Spleen (tissue), 11 donors: ENCODE measurements at regions not wholly inside any gene's neighbourhood (a gene's known extent, or its start where the extent isn't known, plus 50 kb on each side); places are given as distances from the start of the nearest gene placed in this dataset.
A peak's percentile ranks its signal among the peaks of the same experiment; 100 is the strongest.

Source experiments
- DNase-seq: peaks from one replicate; pipeline ENCODE4 v3.0.0-alpha.2; 2020
- H3K27ac ChIP-seq, 8 donors: fragments of 200-600 bp; sonication (generic) in 7 of 8; 1 replicate in 4 of 8; 2 replicates in 4 of 8; pipeline versions ENCODE4 v1.5.0 to v1.8.0; 2016 to 2021; ENCODE audit warnings: inconsistent platforms in 4 of 8, mild to moderate bottlenecking in 4 of 8, moderate library complexity in 1 of 8
- H3K27me3 ChIP-seq, 7 donors: fragments of 200-600 bp; sonication (generic) in 6 of 7; replicated peaks in 1 of 7; 1 replicate in 4 of 7; 2 replicates in 3 of 7; pipeline versions ENCODE4 v1.5.0 to v1.8.0; 2016 to 2021; ENCODE audit warnings: inconsistent platforms in 3 of 7, mild to moderate bottlenecking in 1 of 7
- H3K36me3 ChIP-seq, 6 donors: fragments of 200-600 bp; sonication (generic) in 5 of 6; 1 replicate in 4 of 6; 2 replicates in 2 of 6; pipeline versions ENCODE4 v1.5.0 to v1.8.0; 2016 to 2021; ENCODE audit warnings: inconsistent platforms in 2 of 6
- H3K4me1 ChIP-seq, 6 donors: fragments of 200-600 bp; sonication (generic) in 5 of 6; 1 replicate in 3 of 6; 2 replicates in 3 of 6; pipeline versions ENCODE4 v1.5.0 to v1.8.0; 2016 to 2021; ENCODE audit warnings: inconsistent platforms in 3 of 6
- H3K4me3 ChIP-seq, 8 donors: fragments of 200-600 bp; sonication (generic) in 7 of 8; 1 replicate in 4 of 8; 2 replicates in 4 of 8; pipeline versions ENCODE4 v1.5.0 to v1.8.0; 2016 to 2021; ENCODE audit warnings: inconsistent platforms in 4 of 8, mild to moderate bottlenecking in 4 of 8, moderate library complexity in 2 of 8
- H3K9me3 ChIP-seq, 8 donors: fragments of 200-600 bp; sonication (generic) in 7 of 8; 1 replicate in 4 of 8; 2 replicates in 4 of 8; pipeline versions ENCODE4 v1.5.0 to v1.8.0; 2016 to 2021; ENCODE audit warnings: inconsistent platforms in 4 of 8
- POLR2A ChIP-seq, 3 donors: fragments of 450-650 bp; IDR thresholded peaks; one replicate each; pipeline ENCODE4 v1.5.1; 2017; ENCODE audit warnings: antibody characterized with exemption in 3 of 3, mild to moderate bottlenecking in 1 of 3
- POLR2AphosphoS5 ChIP-seq, 3 donors: sonication (generic); formaldehyde crosslinking; IDR thresholded peaks; one replicate each; pipeline ENCODE4 v1.5.1; 2017; ENCODE audit warnings: antibody characterized with exemption in 3 of 3
- WGBS, 5 donors: extraction: QIAGEN DNeasy Blood & Tissue Kit in 3 of 5; methylation state at CpG; one replicate each; pipeline versions ENCODE4 v1.1.5 to v1.1.7; 2013 to 2018; 5-methylcytosine and 5-hydroxymethylcytosine counted together
- intact Hi-C: fragments of 100-400 bp; cut with DNase I; formaldehyde crosslinking; loops from one replicate; pipeline ENCODE4 v1.15.0; 2023; ENCODE audit warnings: low total_unique reads
- TF ChIP-seq, protein P1 (sequence below), 11 experiments: fragments of 200-600 bp in 7 of 11; fragments of 450-650 bp in 4 of 11; sonication (generic) in 4 of 11; IDR thresholded peaks in 8 of 11; conservative IDR thresholded peaks in 3 of 11; 1 replicate in 7 of 11; 2 replicates in 4 of 11; pipeline versions ENCODE4 v1.4.0 to v1.8.0; 2016 to 2021; ENCODE audit warnings: antibody characterized with exemption in 11 of 11, inconsistent platforms in 4 of 11, mild to moderate bottlenecking in 1 of 11
- donor health status: healthy with polysubstance abuse.
- donor health status: DM: no; HTN: no; CAD: no; lungs with moderate emphysema.
- donor health status: DM: no; HTN: no; CAD: no.
- donor health status: Bipolar disorder and iron deficiency.
- donor health status: healthy.
- donor health status: DM: no; HTN: no; CAD: no.
- donor health status: DM: yes; HTN: yes; CAD: no.

DNA sequence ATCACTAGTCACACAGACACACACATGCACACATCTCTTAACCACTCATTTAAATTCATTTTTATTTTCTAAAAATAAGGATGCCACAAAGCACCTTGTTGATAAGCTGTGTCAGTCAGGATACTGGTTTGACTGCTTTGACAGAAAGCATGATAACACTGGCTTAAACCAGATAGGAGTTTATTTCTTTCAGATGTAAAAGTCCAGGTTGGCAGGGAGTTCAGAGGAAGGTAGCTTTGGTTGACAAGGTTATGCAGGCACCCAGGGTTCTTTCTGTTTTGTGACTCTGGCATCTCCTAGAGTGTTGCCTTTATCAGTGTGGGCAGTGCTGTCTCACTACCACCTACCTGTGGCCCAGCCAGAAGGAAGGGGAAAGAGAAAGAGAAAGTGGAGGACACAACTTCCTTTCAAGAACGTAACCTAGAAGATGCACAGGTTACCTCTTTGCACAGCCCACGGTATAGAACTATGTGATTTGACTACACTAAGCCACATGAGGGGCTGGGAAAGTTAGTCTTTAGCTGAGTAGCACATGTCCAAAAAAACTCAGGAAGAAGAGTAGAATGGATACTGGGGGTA, 334.7 kb downstream of the OSTF1 start:
- H3K36me3 ChIP-seq = no peaks in the 10 kb centered on the region
- intact Hi-C loops = no loop called here
- H3K27me3 ChIP-seq = no peaks in the 10 kb centered on the region
- no peak overlapping the region for H3K27ac ChIP-seq
- H3K4me1 ChIP-seq = peaks cover 0 to 3% (median 0%) of the 10 kb centered on the region in 6 donors
- H3K9me3 ChIP-seq = no peaks in the 10 kb centered on the region
- DNase-seq = no peak
- 51 to 81% (median 75%) methylated on average over 2 of the region's 2 CpGs for whole genome bisulfite sequencing, 5 donors
- TF ChIP-seq POLR2AphosphoS5 (IDR thresholded peaks at IDR 0.05) (no peak), POLR2A (IDR thresholded peaks at IDR 0.05) (no peak)
- TF ChIP-seq, protein P1, sequence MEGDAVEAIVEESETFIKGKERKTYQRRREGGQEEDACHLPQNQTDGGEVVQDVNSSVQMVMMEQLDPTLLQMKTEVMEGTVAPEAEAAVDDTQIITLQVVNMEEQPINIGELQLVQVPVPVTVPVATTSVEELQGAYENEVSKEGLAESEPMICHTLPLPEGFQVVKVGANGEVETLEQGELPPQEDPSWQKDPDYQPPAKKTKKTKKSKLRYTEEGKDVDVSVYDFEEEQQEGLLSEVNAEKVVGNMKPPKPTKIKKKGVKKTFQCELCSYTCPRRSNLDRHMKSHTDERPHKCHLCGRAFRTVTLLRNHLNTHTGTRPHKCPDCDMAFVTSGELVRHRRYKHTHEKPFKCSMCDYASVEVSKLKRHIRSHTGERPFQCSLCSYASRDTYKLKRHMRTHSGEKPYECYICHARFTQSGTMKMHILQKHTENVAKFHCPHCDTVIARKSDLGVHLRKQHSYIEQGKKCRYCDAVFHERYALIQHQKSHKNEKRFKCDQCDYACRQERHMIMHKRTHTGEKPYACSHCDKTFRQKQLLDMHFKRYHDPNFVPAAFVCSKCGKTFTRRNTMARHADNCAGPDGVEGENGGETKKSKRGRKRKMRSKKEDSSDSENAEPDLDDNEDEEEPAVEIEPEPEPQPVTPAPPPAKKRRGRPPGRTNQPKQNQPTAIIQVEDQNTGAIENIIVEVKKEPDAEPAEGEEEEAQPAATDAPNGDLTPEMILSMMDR (IDR thresholded peaks at IDR 0.05 in 8 of 11, conservative IDR thresholded peaks at IDR 0.05 in 3 of 11) = no peak
- no peak overlapping the region for H3K4me3 ChIP-seq

DNA sequence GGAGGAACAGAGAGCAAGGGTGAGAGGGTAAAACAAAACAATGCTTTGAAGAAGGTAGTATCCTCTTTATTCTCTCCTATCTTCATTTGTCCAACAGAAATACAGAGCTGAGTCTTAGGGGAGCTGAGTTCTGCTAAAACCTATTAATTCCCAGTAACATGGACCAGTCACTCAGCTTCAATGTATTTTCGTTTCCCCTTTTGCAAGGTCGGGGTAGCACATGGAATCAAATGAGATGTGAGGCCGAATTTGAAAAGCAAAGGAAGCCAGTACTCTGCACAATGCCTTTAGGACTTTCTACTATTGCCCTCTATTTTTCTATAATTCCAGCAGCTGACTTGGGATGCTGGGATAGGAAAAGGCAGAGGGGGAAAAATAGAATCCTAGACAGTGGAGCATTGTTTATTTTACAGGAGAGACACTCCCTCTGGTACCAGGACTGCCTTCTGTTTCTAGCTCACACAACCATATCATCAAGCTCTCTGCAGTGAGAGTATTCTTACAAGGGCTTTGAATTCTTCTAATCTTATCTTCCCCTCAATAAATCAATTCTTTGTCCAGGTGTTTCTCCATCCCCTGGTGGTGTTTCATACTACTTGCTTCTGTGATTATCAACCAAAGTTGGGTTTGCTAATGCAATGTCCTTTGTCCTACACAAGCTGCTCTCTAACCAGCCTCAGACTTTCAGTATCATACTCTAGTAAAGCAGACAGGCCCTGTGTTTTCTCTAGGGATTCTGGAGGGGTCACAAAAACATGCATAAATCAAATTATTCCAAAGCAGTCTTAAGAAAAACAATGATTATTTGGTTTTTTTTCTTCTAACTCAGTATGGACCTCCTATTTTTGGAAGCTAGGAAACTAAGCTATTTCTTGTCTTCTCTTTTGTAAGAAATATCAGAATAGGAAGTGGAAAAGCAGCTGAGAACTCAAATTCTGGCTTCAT, 341.5 kb downstream of the OSTF1 start:
- 52 to 69% (median 66%) methylated on average over 3 of the region's 3 CpGs for WGBS, 5 donors
- no peaks in the 10 kb centered on the region for H3K9me3 ChIP-seq
- DNase-seq = no peak
- H3K27me3 ChIP-seq = no peaks in the 10 kb centered on the region
- intact Hi-C loops = no loop called here
- TF ChIP-seq POLR2A (IDR thresholded peaks at IDR 0.05) = no peak
- TF ChIP-seq POLR2AphosphoS5 (IDR thresholded peaks at IDR 0.05) = no peak
- TF ChIP-seq, protein P1 (IDR thresholded peaks at IDR 0.05 in 8 of 11, conservative IDR thresholded peaks at IDR 0.05 in 3 of 11) = no peak
- H3K27ac ChIP-seq = no peak overlapping the region
- H3K36me3 ChIP-seq = no peaks in the 10 kb centered on the region
- no peak overlapping the region for H3K4me3 ChIP-seq
- H3K4me1 ChIP-seq = no peaks in the 10 kb centered on the region

DNA sequence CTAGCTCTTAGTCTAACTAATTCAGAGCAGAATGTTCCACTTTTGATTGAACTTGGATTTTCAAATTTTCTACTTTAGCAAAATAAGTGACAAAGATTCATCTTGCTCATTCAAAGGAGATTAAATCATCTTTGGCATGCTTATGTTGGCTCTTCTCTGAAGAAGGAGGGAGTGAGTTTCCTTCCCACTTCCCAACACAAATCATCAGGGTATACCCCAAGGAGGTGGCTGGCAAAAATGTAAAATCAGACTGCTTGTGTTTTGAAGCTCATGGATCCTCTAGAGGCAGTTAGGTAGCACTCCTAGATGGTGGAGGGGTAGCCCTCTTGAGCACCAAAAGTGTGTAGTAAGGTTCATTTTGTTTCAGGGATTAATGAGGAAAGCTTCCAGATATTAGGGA, 343.1 kb downstream of the OSTF1 start:
- H3K27me3 ChIP-seq = no peaks in the 10 kb centered on the region
- peak overlapping the region in 4 of 8 donors; percentile 25 to 50 (median 42) for H3K27ac ChIP-seq
- no peaks in the 10 kb centered on the region for H3K9me3 ChIP-seq
- no peak overlapping the region for H3K4me3 ChIP-seq
- H3K36me3 ChIP-seq = no peaks in the 10 kb centered on the region
- DNase-seq = no peak
- H3K4me1 ChIP-seq = no peaks in the 10 kb centered on the region
- no peak for TF ChIP-seq POLR2A (IDR thresholded peaks at IDR 0.05)
- TF ChIP-seq POLR2AphosphoS5 (IDR thresholded peaks at IDR 0.05) = no peak
- TF ChIP-seq, protein P1 (IDR thresholded peaks at IDR 0.05 in 8 of 11, conservative IDR thresholded peaks at IDR 0.05 in 3 of 11) = no peak
- intact Hi-C loops = no loop called here

DNA sequence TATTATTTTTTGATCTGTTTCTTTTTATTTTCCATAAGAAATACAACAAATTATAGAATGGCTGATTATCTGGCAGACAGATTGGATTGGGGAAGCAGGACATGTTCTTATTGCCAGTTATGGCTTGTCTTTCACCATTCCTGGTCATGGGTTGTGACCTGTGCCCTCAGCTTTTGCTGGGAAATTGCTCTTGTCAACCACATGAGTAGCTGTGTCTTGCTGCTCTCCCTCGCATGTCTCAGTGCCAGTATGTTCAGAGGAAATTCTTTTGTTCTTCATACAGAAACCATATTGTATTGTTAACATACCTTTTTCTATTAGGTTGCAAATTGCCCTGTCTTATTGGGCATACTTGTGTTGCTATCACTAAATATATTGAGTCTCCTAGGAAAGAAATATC, 344.1 kb downstream of the OSTF1 start:
- no peak for DNase-seq

More for the DNA sequence above, 344.1 kb downstream of the OSTF1 start:
- H3K27me3 ChIP-seq = no peaks in the 10 kb centered on the region
- H3K9me3 ChIP-seq = no peaks in the 10 kb centered on the region
- no peak overlapping the region for H3K4me3 ChIP-seq
- WGBS, 5 donors = 37 to 71% (median 60%) methylated on average over 1 of the region's 1 CpG
- TF ChIP-seq POLR2AphosphoS5 (IDR thresholded peaks at IDR 0.05) = peak in 1 of 3 donors; percentile 46
- TF ChIP-seq POLR2A (IDR thresholded peaks at IDR 0.05) = no peak
- TF ChIP-seq, protein P1 (IDR thresholded peaks at IDR 0.05 in 8 of 11, conservative IDR thresholded peaks at IDR 0.05 in 3 of 11) = no peak
- H3K4me1 ChIP-seq = no peaks in the 10 kb centered on the region
- no peaks in the 10 kb centered on the region for H3K36me3 ChIP-seq
- intact Hi-C loops = no loop called here
- peak overlapping the region in 4 of 8 donors; percentile 25 to 50 (median 42) for H3K27ac ChIP-seq
